ENCODE measurements at regions not wholly inside any gene's neighbourhood (a gene's known extent, or its start where the extent isn't known, plus 50 kb on each side); places are given as distances from the start of the nearest gene placed in this dataset.

DNA sequence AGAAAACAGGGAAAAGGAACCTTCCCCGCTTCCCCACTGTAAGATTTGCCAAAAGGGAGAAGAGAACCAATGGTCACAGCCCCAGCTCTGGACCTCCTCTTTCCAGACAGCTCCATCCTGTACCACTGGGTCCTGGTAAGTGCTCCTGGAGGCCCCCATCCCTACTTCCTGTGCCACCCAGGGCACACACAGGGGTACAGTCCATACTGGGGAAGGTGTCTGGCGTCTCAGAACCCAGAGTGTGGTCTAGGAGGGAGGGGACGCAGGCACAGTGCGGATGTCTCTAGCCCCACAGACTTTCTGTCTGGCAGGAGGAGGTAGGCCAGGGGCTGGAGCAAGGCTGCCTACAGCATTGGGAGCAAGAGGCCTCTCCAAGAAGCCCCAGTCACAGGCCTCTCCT, 213.3 kb upstream of the IGFBP3 start:
- TF ChIP-seq, protein P1, sequence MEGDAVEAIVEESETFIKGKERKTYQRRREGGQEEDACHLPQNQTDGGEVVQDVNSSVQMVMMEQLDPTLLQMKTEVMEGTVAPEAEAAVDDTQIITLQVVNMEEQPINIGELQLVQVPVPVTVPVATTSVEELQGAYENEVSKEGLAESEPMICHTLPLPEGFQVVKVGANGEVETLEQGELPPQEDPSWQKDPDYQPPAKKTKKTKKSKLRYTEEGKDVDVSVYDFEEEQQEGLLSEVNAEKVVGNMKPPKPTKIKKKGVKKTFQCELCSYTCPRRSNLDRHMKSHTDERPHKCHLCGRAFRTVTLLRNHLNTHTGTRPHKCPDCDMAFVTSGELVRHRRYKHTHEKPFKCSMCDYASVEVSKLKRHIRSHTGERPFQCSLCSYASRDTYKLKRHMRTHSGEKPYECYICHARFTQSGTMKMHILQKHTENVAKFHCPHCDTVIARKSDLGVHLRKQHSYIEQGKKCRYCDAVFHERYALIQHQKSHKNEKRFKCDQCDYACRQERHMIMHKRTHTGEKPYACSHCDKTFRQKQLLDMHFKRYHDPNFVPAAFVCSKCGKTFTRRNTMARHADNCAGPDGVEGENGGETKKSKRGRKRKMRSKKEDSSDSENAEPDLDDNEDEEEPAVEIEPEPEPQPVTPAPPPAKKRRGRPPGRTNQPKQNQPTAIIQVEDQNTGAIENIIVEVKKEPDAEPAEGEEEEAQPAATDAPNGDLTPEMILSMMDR (IDR thresholded peaks at IDR 0.05): no peak
- no peak for TF ChIP-seq EZH2 (IDR thresholded peaks at IDR 0.05; ENCODE audit: borderline replicate concordance, insufficient read depth, low read depth, low read length, poor library complexity, severe bottlenecking)
